ENCODE measurements at regions not wholly inside any gene's neighbourhood (a gene's known extent, or its start where the extent isn't known, plus 50 kb on each side); places are given as distances from the start of the nearest gene placed in this dataset.

DNA sequence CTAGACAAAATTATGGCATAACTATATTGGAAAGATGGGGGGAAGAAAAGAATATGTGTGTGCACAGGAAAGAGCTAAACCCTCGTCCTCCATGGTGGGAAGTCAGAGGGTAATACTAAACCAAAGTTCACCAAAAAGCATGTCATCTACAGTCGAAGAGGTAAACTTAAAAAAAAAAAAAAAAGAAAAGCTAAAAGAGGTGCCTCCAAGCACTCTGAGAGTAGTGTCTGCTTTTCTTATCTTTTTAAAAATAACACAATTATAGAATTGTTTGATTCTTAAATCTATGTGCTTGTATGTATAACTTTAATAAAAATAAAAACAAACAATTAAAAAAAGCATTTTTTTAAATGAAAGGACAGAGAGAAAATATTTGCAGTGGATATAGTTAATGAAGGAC is 77.3 kb upstream of the MYCN start:
- no peak for DNase-seq (ENCODE audit: extremely low read depth in 1 of 11, low read depth in 9 of 11, low spot score in 4 of 11)

GRCh38 chr2:15863494-15864175 is 76.7 kb upstream of the MYCN start:
- no peak for DNase-seq (ENCODE audit: extremely low read depth in 1 of 11, low read depth in 9 of 11, low spot score in 4 of 11)

DNA sequence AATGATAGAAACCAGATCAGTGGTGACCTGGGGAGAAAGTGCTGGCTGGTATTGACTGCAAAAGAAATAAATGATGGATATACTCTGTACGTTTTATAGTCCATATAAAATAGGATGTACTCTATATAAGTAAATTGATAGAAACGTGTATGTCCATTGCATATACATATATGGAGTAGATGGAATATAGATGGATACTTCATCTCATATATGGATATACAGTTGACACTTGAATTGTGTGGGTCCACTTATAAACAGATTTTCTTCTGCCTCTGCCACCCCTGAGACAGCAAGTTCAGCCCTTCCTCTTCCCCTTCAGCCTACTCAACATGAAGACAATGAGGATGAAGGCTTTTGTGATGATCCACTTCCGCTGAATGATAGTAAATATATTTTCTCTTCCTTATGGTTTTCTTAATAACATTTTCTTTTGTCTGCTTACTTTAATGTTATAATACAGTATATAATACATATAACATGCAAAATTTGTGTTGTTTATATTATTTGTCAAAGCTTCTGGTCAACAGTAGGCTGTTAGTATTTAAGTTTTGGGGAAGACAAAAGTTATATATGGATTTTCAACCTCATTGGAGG is 76.1 kb upstream of the MYCN start:
- DNase-seq (ENCODE audit: extremely low read depth in 1 of 11, low read depth in 9 of 11, low spot score in 4 of 11), result no peak

- no peak for DNase-seq (ENCODE audit: extremely low read depth in 1 of 11, low read depth in 9 of 11, low spot score in 4 of 11)
These were observed 74.4 kb upstream of the MYCN start for GRCh38 chr2:15865923-15866322.

DNA sequence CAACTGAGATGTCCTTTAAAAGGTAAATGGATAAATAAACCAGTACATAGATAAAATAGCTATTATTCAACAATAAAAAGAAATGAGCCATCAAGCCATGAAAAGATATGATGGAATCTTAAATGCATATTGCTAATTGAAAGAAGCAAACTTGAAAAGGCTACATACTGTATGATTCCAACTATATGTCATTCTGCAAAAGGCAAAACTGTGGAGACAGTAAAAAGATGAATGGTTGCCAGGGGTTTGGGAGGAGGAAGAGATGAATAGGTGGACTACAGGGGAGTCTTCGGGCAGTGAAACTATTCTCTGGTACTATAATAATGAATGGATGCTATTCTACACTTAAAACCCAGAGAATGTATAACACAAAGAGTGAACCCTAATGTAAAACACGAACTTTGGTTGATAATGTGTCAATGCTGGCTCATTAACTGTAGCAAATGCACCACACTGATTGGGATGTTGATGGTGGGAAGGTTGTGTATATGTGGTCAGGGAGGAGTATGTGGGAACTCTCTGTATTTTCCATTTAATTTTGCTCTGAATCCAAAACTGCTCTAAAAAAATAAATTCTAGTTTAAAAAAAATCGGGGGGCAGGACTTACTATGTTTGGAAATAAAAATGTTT is 73.7 kb upstream of the MYCN start:
- DNase-seq (ENCODE audit: extremely low read depth in 1 of 11, low read depth in 9 of 11, low spot score in 4 of 11), result no peak

GRCh38 chr2:15867194-15868171 is 72.9 kb upstream of the MYCN start:
- DNase-seq (ENCODE audit: extremely low read depth in 1 of 11, low read depth in 9 of 11, low spot score in 4 of 11), result no peak

DNA sequence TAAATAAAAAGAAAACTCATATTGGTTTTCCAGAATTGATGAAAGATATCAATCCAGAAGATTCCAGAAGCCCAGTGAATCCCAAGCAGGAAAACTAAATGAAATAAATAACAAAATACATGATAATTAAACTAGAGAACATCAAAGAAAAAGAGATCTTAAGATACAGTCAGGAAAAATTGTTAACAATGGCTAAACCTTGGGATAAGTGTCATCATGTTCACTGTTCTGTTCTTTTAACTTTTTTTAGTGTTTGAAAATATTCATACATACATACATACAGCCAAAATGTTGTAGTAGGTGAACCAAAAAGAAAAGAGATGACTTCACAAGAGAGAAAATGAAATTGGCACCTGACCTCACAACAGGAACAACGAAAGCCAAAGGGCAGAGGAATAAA is 72.2 kb upstream of the MYCN start:
- no peak for DNase-seq (ENCODE audit: extremely low read depth in 1 of 11, low read depth in 9 of 11, low spot score in 4 of 11)

DNA sequence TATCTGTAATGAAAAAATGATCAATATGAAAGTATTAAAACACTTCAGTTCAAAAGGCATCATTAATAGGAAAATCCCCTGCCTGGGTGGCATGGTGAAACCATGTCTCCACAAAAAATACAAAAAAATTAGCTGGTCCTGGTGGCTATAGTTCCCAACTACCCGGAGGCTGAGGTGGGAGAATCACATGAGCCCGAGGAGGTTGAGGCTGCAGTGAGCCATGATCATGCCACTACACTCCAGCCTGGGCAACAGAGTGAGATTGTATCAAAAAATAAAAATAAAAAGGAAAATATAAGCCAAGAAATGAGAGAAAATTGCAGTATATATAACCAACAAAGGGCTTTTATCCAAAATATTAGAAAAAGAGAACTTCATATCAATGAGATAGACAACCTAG is 71.6 kb upstream of the MYCN start:
- no peak for DNase-seq (ENCODE audit: extremely low read depth in 1 of 11, low read depth in 9 of 11, low spot score in 4 of 11)

DNA sequence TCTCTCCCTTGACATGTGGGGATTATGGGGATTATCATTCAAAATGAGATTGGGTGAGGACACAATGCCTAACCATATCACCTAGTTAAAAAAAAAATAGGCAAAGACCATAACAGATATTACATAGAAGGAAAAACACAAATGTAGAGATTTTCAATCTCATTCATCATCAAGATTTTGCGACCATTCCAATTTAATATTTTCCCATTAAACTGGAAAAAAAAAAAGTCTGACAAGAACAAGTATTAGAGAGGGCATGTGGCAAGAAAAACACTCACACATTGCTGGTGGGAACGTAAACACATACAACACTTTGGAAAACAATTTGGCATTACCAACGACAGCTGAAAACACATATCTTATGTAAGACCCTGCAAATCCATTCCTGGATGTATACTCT is 71.0 kb upstream of the MYCN start:
- DNase-seq (ENCODE audit: extremely low read depth in 1 of 11, low read depth in 9 of 11, low spot score in 4 of 11), result no peak

- DNase-seq (ENCODE audit: extremely low read depth in 1 of 11, low read depth in 9 of 11, low spot score in 4 of 11), result no peak
These were observed 70.5 kb upstream of the MYCN start for GRCh38 chr2:15869871-15870270.

- no peak for DNase-seq (ENCODE audit: extremely low read depth in 1 of 11, low read depth in 9 of 11, low spot score in 4 of 11)
These were observed 69.8 kb upstream of the MYCN start for GRCh38 chr2:15870565-15870964.

GRCh38 chr2:15871239-15871783 is 69.0 kb upstream of the MYCN start:
- DNase-seq (ENCODE audit: extremely low read depth in 1 of 11, low read depth in 9 of 11, low spot score in 4 of 11), result no peak

- DNase-seq (ENCODE audit: extremely low read depth in 1 of 11, low read depth in 9 of 11, low spot score in 4 of 11), result no peak
These were observed 67.5 kb upstream of the MYCN start for GRCh38 chr2:15872854-15873253.

GRCh38 chr2:15874321-15874720 is 66.0 kb upstream of the MYCN start:
- DNase-seq (ENCODE audit: extremely low read depth in 1 of 11, low read depth in 9 of 11, low spot score in 4 of 11), result no peak

DNA sequence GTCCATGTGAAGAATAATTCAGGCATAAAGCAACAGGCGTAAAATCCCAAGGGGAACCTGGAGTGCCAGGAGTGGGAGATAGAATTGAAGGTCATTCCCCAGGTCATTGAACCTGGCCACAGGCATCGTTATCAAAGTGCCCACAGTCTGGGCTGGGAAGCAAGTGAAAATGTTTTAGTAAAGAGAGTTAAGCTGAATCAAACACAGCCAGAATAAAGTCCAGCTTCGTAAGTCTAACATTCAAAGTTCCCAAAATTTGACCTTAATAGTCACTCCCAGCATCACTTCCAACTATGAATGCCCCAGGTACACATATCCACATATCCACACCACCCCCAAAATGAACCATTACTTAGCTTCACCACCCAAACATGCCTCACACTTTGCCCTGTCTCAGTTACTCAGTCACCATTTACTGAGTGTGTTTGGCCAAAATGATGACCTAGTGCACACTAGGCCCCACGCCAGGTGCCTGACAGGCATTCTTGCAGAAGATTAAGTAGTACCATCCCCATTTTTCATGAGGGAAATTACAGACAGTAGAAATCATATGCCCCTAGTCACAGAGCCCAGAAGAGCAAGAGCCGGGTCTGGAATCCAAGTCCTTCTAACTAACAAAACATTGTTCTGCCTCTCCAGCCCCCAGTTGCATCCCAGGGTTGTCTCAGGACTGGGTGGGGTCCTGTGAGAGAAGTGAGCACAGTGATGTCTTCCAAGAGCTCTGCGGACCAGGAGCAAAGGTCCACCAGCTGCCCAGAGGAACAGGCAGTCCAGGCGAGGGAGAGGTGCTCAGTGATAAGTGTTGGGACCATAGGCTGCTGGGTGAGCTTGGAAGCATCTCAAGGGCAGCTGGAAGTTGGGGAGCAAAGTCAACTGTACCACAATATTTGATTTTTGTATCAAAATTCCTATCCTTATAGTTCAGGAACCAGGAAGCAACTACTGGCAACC is 65.2 kb upstream of the MYCN start:
- no peak for DNase-seq (ENCODE audit: extremely low read depth in 1 of 11, low read depth in 9 of 11, low spot score in 4 of 11)

- DNase-seq (ENCODE audit: extremely low read depth in 1 of 11, low read depth in 9 of 11, low spot score in 4 of 11), result no peak
These were observed 64.2 kb upstream of the MYCN start for GRCh38 chr2:15875969-15876705.

GRCh38 chr2:15880226-15881119 is 59.9 kb upstream of the MYCN start:
- no peak for DNase-seq (ENCODE audit: extremely low read depth in 1 of 11, low read depth in 9 of 11, low spot score in 4 of 11)

Measured in renal cortex interstitium (tissue), 11 donors.